Sigmoid colon (tissue), 4 donors: ENCODE measurements at regions not wholly inside any gene's neighbourhood (a gene's known extent, or its start where the extent isn't known, plus 50 kb on each side); places are given as distances from the start of the nearest gene placed in this dataset.

Experiments
- POLR2A ChIP-seq, 2 donors: fragments of 450-650 bp; IDR thresholded peaks; one replicate each; pipeline ENCODE4 v1.6.1; 2016; ENCODE audit warnings: antibody characterized with exemption in 2 of 2, mild to moderate bottlenecking in 2 of 2, moderate library complexity in 2 of 2
- POLR2AphosphoS5 ChIP-seq, 4 donors: sonication (generic); formaldehyde crosslinking; IDR thresholded peaks; one replicate each; pipeline ENCODE4 v1.6.1; 2017; ENCODE audit warnings: antibody characterized with exemption in 4 of 4
- TF ChIP-seq, protein P1 (sequence below), 4 experiments: fragments of 450-650 bp in 3 of 4; fragments of 200-600 bp in 1 of 4; IDR thresholded peaks; one replicate each; pipeline ENCODE4 v1.5.1; 2016 to 2019; ENCODE audit warnings: antibody characterized with exemption in 4 of 4, mild to moderate bottlenecking in 3 of 4, moderate library complexity in 2 of 4

- TF ChIP-seq POLR2A (IDR thresholded peaks at IDR 0.05): no peak
- TF ChIP-seq, protein P1, sequence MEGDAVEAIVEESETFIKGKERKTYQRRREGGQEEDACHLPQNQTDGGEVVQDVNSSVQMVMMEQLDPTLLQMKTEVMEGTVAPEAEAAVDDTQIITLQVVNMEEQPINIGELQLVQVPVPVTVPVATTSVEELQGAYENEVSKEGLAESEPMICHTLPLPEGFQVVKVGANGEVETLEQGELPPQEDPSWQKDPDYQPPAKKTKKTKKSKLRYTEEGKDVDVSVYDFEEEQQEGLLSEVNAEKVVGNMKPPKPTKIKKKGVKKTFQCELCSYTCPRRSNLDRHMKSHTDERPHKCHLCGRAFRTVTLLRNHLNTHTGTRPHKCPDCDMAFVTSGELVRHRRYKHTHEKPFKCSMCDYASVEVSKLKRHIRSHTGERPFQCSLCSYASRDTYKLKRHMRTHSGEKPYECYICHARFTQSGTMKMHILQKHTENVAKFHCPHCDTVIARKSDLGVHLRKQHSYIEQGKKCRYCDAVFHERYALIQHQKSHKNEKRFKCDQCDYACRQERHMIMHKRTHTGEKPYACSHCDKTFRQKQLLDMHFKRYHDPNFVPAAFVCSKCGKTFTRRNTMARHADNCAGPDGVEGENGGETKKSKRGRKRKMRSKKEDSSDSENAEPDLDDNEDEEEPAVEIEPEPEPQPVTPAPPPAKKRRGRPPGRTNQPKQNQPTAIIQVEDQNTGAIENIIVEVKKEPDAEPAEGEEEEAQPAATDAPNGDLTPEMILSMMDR (IDR thresholded peaks at IDR 0.05): no peak
- TF ChIP-seq POLR2AphosphoS5 (IDR thresholded peaks at IDR 0.05): no peak
These were observed 96.9 kb upstream of the TNS3 start for GRCh38 chr7:47678641-47679380.
